Midbrain (tissue), 1 donor: ENCODE measurements at regions not wholly inside any gene's neighbourhood (a gene's known extent, or its start where the extent isn't known, plus 50 kb on each side); places are given as distances from the start of the nearest gene placed in this dataset.
"Not testable (repeated sequence)": the region's sequence is repeated elsewhere in the genome, so short reads cannot be mapped to it uniquely, and the experiment has no call there.

Experiments used
- DNase-seq: peaks from one replicate; lab custom pipeline; 2025; lab: John Stamatoyannopoulos, UW

- no peak for DNase-seq
Observed at GRCh38 chr4:18100657-18101056, 79.1 kb upstream of the LCORL start.

GRCh38 chr4:18090447-18090846 is 68.9 kb upstream of the LCORL start:
- DNase-seq = not testable (repeated sequence)

- no peak for DNase-seq
Observed at GRCh38 chr4:18082236-18082635, 60.7 kb upstream of the LCORL start.

GRCh38 chr4:18081708-18082107 is 60.2 kb upstream of the LCORL start:
- no peak for DNase-seq

GRCh38 chr4:18077808-18078207 is 56.3 kb upstream of the LCORL start:
- no peak for DNase-seq

- no peak for DNase-seq
Observed at GRCh38 chr4:18075823-18076433, 54.4 kb upstream of the LCORL start.

- DNase-seq = no peak
Observed at GRCh38 chr4:18071894-18072293, 50.3 kb upstream of the LCORL start.
